22Rv1 (cell line): ENCODE measurements at regions not wholly inside any gene's neighbourhood (a gene's known extent, or its start where the extent isn't known, plus 50 kb on each side); places are given as distances from the start of the nearest gene placed in this dataset.

ENCODE experiments used
- ZFX ChIP-seq: fragments of 450-650 bp; IDR thresholded peaks from 2 replicates; pipeline ENCODE4 v1.6.1; 2017; ENCODE audit warnings: antibody characterized with exemption, borderline replicate concordance
- TF ChIP-seq, protein P1 (sequence below): fragments of 450-650 bp; IDR thresholded peaks from 2 replicates; pipeline ENCODE4 v1.5.1; 2017; ENCODE audit warnings: mild to moderate bottlenecking

DNA sequence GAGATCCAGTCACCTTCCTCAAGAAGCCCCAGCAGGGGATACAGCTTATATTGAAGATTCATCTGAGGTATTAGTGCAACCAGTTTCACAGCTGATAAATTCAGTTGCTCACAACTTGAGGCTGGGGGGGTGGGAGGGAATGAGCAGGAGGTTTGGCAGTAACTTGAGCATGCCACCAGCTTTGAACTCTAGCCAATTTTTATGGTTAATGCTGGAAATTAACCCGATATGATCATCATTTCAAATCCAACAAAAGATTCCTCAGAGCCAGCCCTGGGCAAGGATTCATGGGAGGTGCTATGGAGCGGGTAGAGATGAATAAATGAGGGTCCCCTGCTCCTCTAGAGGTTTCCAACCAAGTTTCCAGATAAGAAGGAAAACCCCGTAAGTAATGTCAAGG lies 73.1 kb upstream of the HES1 start:
- TF ChIP-seq, protein P1, sequence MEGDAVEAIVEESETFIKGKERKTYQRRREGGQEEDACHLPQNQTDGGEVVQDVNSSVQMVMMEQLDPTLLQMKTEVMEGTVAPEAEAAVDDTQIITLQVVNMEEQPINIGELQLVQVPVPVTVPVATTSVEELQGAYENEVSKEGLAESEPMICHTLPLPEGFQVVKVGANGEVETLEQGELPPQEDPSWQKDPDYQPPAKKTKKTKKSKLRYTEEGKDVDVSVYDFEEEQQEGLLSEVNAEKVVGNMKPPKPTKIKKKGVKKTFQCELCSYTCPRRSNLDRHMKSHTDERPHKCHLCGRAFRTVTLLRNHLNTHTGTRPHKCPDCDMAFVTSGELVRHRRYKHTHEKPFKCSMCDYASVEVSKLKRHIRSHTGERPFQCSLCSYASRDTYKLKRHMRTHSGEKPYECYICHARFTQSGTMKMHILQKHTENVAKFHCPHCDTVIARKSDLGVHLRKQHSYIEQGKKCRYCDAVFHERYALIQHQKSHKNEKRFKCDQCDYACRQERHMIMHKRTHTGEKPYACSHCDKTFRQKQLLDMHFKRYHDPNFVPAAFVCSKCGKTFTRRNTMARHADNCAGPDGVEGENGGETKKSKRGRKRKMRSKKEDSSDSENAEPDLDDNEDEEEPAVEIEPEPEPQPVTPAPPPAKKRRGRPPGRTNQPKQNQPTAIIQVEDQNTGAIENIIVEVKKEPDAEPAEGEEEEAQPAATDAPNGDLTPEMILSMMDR = no peak
- no peak for TF ChIP-seq ZFX
